CD4-positive, alpha-beta T cell (primary cell): ENCODE measurements at regions not wholly inside any gene's neighbourhood (a gene's known extent, or its start where the extent isn't known, plus 50 kb on each side); places are given as distances from the start of the nearest gene placed in this dataset.
"Not testable (repeated sequence)": the region's sequence is repeated elsewhere in the genome, so short reads cannot be mapped to it uniquely, and the experiment has no call there.

Source experiments
- ATAC-seq: fragments of 200-7000 bp; cut with Tn5 transposase; one replicate; pipeline ENCODE4 v1.10.0; 2022; ENCODE audit warnings: mild to moderate bottlenecking; ENCODE audit not compliant: poor library complexity
- CTCF ChIA-PET: fragments of 350-600 bp; sonication (Branson Sonifier 250); formaldehyde crosslinking; loops from one replicate; lab custom pipeline; 2021; ENCODE audit warnings: antibody characterized with exemption, inconsistent platforms; lab: Charles Lee
- POLR2A ChIA-PET: fragments of 350-600 bp; sonication (Branson Sonifier 250); formaldehyde crosslinking; loops from one replicate; lab custom pipeline; 2021; ENCODE audit warnings: antibody characterized with exemption, inconsistent platforms; lab: Charles Lee
- DNase-seq, 14 experiments: peaks; one replicate each; pipeline ENCODE4 v3.0.0-alpha.2; 2013 to 2020; ENCODE audit warnings: mixed read lengths in 2 of 14
- H3K27ac ChIP-seq, 2 donors: one replicate each; pipeline versions ENCODE4 v1.5.1 to v1.7.0; 2013; ENCODE audit warnings: low read length in 2 of 2, low read depth in 1 of 2, mild to moderate bottlenecking in 1 of 2
- H3K27me3 ChIP-seq, 2 experiments: 1 replicate in 1 of 2; 2 replicates in 1 of 2; pipeline versions ENCODE4 v1.6.1 to v1.7.0; 2013; ENCODE audit warnings: low read length in 2 of 2, control low read depth in 1 of 2, mild to moderate bottlenecking in 1 of 2, moderate library complexity in 1 of 2; ENCODE audit not compliant: insufficient read depth in 2 of 2, control insufficient read depth in 1 of 2
- H3K36me3 ChIP-seq: one replicate; pipeline ENCODE4 v1.6.1; 2013; ENCODE audit warnings: low read length, control low read depth; ENCODE audit not compliant: insufficient read depth
- H3K4me1 ChIP-seq: one replicate; pipeline ENCODE4 v1.6.1; 2013; ENCODE audit warnings: low read length, control low read depth; ENCODE audit not compliant: insufficient read depth
- H3K4me3 ChIP-seq: one replicate; pipeline ENCODE4 v1.5.1; 2013; ENCODE audit warnings: mild to moderate bottlenecking, low read length, moderate library complexity
- H3K9me3 ChIP-seq, 2 experiments: 1 replicate in 1 of 2; 2 replicates in 1 of 2; pipeline versions ENCODE4 v1.6.1 to v1.7.0; 2013; ENCODE audit warnings: low read length in 2 of 2, mild to moderate bottlenecking in 2 of 2, control low read depth in 1 of 2, moderate library complexity in 1 of 2; ENCODE audit not compliant: control insufficient read depth in 1 of 2, insufficient read depth in 1 of 2
- H3K27ac Mint-ChIP-seq: one replicate; pipeline ENCODE4 v1.8.0; 2020; ENCODE audit warnings: mixed read lengths
- H3K27me3 Mint-ChIP-seq: one replicate; pipeline ENCODE4 v1.8.0; 2021; ENCODE audit warnings: mixed read lengths
- H3K36me3 Mint-ChIP-seq: one replicate; pipeline ENCODE4 v1.8.0; 2021; ENCODE audit warnings: low read depth, mixed read lengths
- H3K4me1 Mint-ChIP-seq: one replicate; pipeline ENCODE4 v1.8.0; 2021; ENCODE audit warnings: low read depth, mixed read lengths
- H3K4me3 Mint-ChIP-seq: one replicate; pipeline ENCODE4 v1.8.0; 2020; ENCODE audit warnings: mild to moderate bottlenecking, mixed read lengths
- H3K9me3 Mint-ChIP-seq: one replicate; pipeline ENCODE4 v1.8.0; 2020; ENCODE audit warnings: mixed read lengths
- CTCF ChIP-seq: fragments of 200-600 bp; IDR thresholded peaks from one replicate; pipeline ENCODE4 v1.8.0; 2022; ENCODE audit warnings: antibody characterized with exemption, mild to moderate bottlenecking
- intact Hi-C, 2 experiments: fragments of 100-400 bp; cut with DNase I in 1 of 2; cut with micrococcal nuclease in 1 of 2; formaldehyde crosslinking; loops; one replicate each; pipeline versions ENCODE4 v1.15.1 to v1.9.0; 2023 to 2025; cut with DNase I, micrococcal nuclease

- Histone ChIP-seq H3K4me1 (no peaks in the 10 kb centered on the region), H3K9me3 (peaks cover 0 to 16% of the 10 kb centered on the region in 2 experiments), H3K27ac (no peak overlapping the region), H3K4me3 (no peak overlapping the region), H3K27me3 (no peaks in the 10 kb centered on the region), H3K36me3 (no peaks in the 10 kb centered on the region)
- DNase-seq (no peak), ATAC-seq (no peak)
- Mint-ChIP-seq H3K27me3 (no peaks in the 10 kb centered on the region), H3K36me3 (no peaks in the 10 kb centered on the region), H3K4me3 (no peak overlapping the region), H3K4me1 (no peaks in the 10 kb centered on the region), H3K27ac (no peak overlapping the region), H3K9me3 (peaks cover 11% of the 10 kb centered on the region)
- POLR2A ChIA-PET = no interaction called here
- TF ChIP-seq CTCF = no peak
- CTCF ChIA-PET = no interaction called here
- intact Hi-C loops = no loop called here
Measured at GRCh38 chr11:96878299-96879051, 488.7 kb downstream of the JRKL start.

- intact Hi-C loops, H3K4me1 ChIP-seq, H3K27me3 ChIP-seq, H3K4me3 ChIP-seq, CTCF ChIA-PET, ATAC-seq, H3K4me1 Mint-ChIP-seq, H3K27ac Mint-ChIP-seq, H3K4me3 Mint-ChIP-seq, H3K36me3 ChIP-seq, H3K27ac ChIP-seq, H3K27me3 Mint-ChIP-seq, POLR2A ChIA-PET, DNase-seq, H3K36me3 Mint-ChIP-seq: not testable (repeated sequence)
- peaks cover 0 to 10% of the 10 kb centered on the region in 2 experiments for H3K9me3 ChIP-seq
- peaks cover 13% of the 10 kb centered on the region for H3K9me3 Mint-ChIP-seq
Measured at GRCh38 chr11:96882622-96883021, 492.8 kb downstream of the JRKL start.

DNA sequence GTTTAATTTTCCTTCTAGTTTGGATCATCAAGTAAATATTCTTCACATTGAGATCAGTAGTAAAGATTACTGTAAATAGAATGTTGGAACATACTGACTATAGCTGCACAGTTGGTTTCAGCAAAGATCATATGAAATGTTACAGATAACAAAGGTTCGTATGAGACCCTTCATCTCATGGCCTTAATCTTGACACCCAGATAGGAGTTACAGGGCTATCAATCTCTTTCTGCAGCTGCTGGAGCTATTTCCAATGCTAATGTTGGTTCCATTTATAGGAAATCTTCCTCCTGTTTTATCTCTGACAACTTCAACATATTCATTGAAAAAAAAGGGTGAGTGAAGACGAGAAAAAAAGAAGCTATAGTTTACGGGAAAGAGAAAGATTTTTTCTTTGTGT is 495.6 kb downstream of the JRKL start:
- Mint-ChIP-seq H3K27me3 (no peaks in the 10 kb centered on the region), H3K9me3 (peaks cover 13% of the 10 kb centered on the region), H3K36me3 (no peaks in the 10 kb centered on the region), H3K4me1 (no peaks in the 10 kb centered on the region), H3K27ac (no peak overlapping the region), H3K4me3 (no peak overlapping the region)
- Histone ChIP-seq H3K27me3 (no peaks in the 10 kb centered on the region), H3K36me3 (no peaks in the 10 kb centered on the region), H3K27ac (no peak overlapping the region), H3K4me1 (no peaks in the 10 kb centered on the region), H3K9me3 (no peaks in the 10 kb centered on the region), H3K4me3 (no peak overlapping the region)
- ChIA-PET CTCF (interaction anchor here (1.6 kb wide), 1 partner anchor 9 kb away, joined by 3 read pairs; no protein-coding TSS in a partner anchor), POLR2A (no interaction called here)
- DNase-seq = no peak
- intact Hi-C loops = no loop called here
- no peak for TF ChIP-seq CTCF
- ATAC-seq = no peak

DNA sequence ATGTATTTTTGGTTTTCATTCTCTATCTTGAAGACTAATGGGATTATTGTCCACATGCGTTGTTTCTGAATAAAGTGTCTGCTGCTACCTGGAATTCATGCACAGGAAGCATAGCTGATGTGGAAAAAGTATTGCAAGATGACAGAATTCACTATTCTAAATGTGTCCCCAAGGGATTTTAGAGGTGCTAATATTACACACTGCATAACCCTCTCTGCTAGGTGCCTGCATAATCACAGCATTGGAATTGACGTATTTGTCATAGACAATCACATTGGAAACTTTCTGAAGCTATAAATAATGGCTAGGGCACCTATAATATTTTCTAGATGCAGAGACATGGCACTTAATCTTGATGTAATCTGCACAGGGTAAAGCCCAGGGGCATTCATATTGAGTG is 496.1 kb downstream of the JRKL start:
- intact Hi-C loops = no loop called here
- Histone ChIP-seq H3K4me1 (no peaks in the 10 kb centered on the region), H3K9me3 (no peaks in the 10 kb centered on the region), H3K36me3 (no peaks in the 10 kb centered on the region), H3K4me3 (no peak overlapping the region), H3K27me3 (no peaks in the 10 kb centered on the region), H3K27ac (no peak overlapping the region)
- H3K27ac Mint-ChIP-seq = no peak overlapping the region
- no peak for DNase-seq
- peaks cover 14% of the 10 kb centered on the region for H3K9me3 Mint-ChIP-seq
- H3K4me3 Mint-ChIP-seq = no peak overlapping the region
- TF ChIP-seq CTCF = no peak
- ChIA-PET POLR2A (no interaction called here), CTCF (interaction anchor here (1.6 kb wide), 1 partner anchor 8 kb away, joined by 3 read pairs; no protein-coding TSS in a partner anchor)
- no peaks in the 10 kb centered on the region for H3K36me3 Mint-ChIP-seq
- H3K4me1 Mint-ChIP-seq = no peaks in the 10 kb centered on the region
- no peaks in the 10 kb centered on the region for H3K27me3 Mint-ChIP-seq
- no peak for ATAC-seq
